Non-pigmented ciliary epithelial cell (primary cell): ENCODE measurements at regions not wholly inside any gene's neighbourhood (a gene's known extent, or its start where the extent isn't known, plus 50 kb on each side); places are given as distances from the start of the nearest gene placed in this dataset.

ENCODE experiments used
- DNase-seq: peaks from one replicate; pipeline ENCODE4 v3.0.0-alpha.2; 2010; ENCODE audit warnings: low read depth

DNA sequence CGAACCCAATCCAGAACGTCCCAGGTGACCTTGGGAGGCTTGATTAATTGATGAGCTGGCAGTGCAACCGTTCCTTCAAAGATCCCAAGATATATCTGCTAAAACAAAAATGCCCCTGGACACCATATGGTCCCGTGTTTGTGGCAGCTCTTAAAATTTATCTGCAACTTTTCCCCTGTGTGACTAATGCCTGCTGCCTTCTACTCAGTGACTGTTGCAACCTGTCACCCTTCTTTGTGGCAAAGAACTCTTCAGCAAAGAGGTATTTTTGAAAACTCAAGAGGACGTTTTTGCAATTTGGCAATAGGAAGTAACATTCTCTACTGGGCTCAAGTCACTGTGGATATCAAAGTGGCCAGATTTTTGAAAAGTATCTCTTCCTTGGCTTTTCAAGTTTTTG is 75.8 kb upstream of the SOD3 start:
- DNase-seq = no peak

DNA sequence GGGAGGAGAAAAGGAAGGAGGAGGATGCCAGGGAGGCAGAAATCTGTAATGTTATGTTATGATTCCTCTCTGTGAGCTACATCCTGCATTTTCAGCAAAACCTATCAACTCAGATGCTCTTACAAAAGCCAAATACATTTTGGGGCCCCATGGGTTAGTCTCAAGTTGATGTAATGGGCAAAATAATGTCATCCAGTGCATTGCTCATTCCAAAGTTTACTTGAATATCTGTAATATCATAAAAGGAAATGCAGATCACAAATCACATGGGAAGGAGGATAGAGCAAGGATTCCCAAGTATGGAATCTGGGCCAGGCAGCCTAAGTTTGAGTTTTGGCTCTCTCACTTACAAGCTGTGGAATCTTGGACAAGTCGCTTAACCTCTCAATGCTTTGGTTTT is 74.9 kb upstream of the SOD3 start:
- no peak for DNase-seq

DNA sequence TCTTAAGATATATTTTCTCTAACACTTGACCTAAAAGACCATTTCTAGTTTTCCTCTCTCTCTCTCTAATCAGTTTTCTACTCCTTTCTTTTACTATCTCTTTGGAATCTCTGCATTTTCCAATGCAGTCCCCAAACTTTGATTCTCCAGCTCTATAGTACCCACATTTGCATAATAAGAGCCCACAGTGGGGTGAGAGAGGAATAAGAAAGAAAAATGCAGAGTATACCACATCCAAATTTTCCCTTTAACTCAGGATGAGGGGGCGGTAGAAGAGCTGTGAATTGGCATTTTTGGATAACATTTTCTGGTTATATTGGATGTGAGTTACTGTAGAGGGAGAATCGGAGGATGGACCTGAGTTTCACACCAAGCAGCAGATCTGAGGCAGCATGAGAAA is 74.4 kb upstream of the SOD3 start:
- DNase-seq = no peak

DNA sequence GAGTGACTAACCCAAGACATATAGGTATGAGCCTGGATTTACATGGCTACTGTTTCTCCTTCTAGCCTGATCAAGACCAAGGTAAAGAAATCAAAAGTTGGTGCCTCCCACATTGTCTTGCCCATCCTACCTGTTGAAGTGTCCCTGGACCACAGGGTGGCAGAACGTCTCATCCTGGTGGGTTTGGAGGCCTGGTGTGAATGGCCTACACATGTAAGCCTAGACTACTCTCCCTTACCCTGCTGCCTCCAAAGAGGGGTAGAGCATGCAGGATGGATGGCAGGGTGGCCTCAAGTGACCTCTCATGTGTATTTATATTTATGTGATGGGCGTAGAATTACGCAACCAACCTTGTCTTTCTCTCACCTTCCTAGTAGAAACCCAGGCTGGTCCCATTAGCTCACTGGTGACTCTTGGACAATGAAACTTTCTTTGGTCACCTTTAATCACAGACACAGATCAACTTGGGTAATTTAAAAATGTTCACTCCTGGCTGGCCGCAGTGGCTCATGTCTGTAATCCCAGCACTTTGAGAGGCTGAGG is 73.3 kb upstream of the SOD3 start:
- no peak for DNase-seq

DNA sequence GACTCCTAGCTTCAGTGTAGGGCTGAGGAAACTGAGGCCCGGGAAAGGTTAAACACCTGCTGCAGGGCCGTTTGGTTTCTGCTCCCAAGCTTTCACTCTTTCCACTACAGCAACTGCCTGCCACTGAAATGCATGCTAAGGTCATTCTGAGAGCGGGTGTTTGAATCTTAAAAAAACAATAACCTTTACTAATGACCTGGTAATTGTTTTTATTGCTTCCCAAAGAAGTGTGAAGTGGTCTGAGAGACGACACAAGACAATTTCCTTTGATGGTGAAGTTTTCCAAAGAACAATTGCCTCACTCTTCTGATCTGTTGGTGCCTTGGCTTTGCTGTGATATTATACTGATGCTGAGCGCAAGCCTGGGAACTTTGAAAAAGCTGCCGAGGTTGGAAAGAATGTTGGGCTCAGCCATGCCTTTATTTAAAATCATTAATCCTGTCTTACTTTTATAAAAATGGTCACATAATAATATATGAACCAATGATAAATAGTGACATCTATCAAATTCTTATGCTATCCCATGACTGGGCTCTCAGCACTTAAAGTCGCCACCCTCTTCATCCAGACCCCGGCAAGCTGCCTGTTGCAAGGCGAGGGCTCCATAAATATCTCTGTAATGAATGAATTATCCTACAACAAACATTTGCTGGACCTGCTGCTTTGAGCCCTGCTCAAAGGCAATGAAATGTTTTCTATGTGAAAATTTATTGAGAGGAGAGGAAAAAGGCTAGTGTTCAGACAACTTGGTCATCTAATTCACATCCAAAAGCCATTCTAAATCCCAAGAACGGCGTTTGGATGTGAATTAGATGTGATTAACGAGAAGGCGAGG is 67.8 kb upstream of the SOD3 start:
- no peak for DNase-seq

DNA sequence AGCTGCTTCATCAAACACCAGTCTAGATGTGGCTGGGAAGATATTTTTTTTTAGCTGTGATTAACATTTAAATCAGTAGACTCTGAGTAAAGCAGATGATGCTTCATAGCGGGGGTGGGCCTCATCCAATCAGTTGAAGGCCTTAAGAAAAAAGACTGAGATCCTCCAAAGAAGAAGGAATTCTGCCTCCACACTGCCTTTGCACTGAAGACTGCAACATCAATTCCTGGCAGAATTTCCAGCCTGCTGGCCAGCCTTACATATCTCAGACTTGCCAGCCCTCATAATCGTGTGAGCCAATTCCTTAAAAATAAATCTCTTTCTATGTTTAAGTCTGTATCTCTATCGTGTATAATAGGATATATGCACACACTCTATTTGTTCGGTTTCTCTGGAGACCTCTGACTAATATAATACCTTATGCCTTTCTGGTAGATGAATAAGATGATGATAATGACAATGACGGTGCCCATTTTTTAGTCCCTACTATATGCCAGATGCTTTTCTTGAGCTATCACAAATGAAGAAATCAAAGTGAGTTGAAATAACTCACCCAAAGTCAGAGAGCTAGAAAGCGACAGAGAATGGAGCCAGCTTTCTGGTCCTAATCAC is 66.1 kb upstream of the SOD3 start:
- no peak for DNase-seq

DNA sequence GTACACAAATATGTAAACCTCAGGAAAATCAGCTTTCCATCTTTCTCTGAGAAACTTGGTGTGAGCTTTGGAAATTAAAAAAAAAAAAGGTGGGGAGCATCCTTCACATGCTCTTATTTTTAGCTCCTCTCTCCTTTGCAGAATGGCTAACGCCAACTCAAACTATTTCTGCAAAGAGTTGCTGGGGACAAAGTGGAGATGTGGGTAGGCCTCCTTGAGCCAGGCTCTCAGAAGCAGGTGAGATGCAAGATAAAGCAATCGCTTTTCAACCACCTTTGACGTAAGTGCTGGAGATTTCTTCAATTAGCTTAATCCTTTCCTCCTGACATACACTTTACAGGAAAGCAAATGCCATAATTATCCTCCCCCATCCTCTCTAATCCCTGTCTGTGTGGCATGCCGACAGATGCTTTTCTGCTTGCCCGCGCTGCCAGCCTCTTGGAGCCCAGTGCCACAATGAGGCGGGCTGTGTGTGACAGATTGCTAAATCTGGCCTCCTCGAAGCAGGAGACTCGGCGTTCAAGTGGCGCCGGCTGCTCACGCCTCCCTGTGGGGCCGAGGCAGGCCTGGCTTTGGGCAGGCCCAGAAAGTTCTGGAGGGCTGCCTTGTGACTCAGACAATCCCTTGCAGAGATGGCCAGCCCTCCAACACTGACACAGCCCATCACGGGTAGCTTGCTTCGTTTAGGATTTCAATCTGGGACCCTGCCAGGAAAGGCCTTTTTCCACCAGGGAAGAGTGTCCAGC is 64.9 kb upstream of the SOD3 start:
- no peak for DNase-seq

DNA sequence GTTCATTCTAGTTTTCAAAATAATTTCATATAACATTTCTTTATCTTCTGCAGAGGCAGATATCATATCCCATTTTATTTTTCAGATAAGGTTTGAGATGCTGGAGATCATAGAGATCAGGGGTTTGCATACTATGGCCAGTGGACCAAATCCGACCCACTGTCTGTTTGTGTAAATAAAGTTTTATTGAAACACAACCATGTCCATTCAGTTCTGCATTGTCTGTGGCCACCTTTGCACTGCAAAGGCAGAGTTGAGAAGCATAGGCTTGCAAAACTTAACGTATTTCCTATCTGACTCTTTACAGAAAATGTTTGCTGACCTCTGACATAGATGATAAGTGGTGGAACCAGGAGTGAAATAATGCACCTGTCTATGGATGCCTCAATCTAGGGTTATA is 63.9 kb upstream of the SOD3 start:
- no peak for DNase-seq

DNA sequence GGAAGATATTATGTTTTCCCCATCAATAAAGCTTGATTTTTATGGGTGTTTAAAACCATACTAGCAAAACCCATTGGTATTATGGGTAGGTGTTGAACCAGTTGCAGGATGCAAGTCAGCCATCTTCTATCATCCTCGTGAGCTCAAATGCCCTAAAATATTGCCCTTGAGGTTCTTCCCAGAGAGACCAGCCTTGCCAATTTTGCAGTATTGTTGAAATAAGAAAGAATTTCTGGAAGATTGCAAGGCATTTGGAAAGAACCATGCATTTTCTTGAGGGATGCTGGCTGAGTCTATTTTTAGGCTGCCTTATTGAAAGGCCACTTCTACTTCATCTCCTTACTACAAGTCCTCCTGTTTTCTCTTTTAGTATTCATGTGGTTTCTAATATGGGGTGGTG is 60.9 kb upstream of the SOD3 start:
- no peak for DNase-seq

DNA sequence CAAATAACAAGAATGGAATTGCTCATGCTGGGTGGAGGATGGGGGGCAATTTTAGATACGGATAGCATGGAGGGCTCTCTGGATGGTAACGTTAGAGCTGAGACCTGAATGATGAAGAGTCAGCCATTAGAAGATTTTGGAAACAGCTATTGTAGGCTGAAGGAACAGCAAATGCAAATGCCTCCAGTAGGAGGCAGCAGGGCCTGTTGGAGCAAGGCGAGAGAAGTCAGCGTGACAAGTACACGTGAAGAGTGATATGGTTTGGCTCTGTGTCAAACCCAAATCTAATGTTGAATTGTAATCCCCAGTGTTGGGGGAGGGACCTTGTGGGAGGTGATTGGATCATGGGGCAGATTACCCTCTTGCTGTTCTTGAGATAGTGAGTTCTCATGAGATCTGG is 59.3 kb upstream of the SOD3 start:
- DNase-seq = no peak

DNA sequence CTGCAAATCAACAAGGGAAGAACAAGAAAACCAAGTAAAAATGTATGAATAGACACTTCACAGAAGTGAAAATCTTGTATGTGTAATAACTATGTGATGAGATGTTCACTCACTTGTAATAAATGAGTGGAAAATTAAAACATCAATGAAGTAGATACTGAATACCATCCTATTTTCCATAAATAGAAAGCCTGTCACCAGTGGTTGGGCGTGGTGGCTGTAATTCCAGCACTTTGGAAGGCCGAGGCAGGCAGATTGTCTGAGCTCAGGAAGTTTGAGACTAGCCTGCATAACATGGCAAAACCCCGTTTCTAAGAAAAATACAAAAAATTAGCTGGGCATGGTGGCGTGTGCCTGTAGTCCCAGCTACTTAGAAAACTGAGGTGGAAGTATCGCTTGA is 53.5 kb upstream of the SOD3 start:
- no peak for DNase-seq

DNA sequence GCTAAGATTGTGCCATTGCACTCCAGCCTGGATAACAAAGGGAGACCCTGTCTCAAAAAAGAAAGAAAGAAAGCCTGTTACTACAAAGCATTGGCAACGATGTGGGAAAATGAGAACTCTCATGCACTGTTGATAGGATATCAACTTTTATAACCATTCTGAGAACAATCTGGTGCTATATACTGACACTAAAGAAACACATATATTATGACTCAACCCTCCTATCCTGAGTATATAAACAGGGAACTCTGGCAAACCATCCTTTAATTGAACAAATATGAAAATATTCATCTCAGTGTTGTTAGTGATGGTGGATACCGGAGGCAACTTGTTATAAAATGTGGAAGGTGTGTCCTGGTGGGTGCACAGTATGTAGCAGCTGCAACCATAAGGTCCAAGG is 53.0 kb upstream of the SOD3 start:
- no peak for DNase-seq

DNA sequence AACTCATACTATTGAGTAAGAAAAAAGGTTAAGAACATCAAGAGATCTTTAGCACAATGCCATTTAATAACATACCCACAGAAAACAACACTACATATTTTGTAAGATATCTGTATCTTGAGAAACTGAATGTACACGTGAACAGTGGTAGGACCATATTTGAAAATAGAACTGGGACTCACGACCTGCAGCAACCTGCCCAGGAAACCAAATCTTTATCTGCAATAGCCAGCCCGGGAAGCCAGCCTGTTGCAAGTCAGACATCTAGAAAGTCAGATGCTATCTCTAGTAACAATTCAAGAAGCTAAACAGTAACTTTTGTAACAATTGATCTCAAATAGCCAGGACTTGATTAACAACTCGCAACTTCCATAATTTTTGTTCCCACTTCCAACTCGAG is 52.6 kb upstream of the SOD3 start:
- DNase-seq = no peak

DNA sequence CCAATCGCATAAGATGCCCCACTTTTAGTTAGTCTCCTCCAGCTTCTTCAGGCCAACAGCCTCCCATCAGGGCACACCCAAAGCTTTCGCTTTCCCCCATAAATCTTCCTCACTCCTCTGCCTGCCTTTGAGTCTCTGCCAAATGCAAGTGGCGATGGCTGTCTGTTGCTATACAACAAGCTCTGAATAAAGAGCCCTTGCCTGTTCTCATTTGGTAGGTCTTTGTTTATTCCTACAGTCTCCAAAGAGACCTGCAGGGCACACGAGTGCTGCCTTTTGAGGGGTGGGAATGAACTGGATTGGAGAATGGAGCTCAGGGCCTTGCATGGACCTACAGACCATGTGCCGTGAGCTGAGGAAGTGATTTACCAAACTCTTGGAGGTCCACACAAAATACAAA is 52.2 kb upstream of the SOD3 start:
- DNase-seq = no peak

DNA sequence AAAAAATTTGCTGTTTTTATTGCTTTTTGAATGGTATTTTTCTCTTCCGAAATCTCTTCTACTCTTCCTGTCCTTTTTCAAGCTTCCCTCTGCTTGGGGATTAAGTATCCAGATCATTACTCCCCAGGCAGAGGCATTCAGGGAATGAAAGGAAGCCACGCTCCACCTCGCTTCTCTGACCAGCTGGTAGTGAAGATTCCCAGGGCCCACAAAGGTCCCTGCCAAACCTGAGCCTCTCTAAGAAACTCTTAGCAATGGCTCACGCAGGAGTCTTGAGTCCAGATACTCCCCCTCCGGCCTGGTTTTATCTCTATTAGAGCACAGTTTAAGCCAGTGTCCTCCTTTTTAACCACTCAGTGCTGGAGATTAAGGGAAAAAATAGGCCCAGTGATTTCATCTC is 51.4 kb upstream of the SOD3 start:
- DNase-seq = no peak

DNA sequence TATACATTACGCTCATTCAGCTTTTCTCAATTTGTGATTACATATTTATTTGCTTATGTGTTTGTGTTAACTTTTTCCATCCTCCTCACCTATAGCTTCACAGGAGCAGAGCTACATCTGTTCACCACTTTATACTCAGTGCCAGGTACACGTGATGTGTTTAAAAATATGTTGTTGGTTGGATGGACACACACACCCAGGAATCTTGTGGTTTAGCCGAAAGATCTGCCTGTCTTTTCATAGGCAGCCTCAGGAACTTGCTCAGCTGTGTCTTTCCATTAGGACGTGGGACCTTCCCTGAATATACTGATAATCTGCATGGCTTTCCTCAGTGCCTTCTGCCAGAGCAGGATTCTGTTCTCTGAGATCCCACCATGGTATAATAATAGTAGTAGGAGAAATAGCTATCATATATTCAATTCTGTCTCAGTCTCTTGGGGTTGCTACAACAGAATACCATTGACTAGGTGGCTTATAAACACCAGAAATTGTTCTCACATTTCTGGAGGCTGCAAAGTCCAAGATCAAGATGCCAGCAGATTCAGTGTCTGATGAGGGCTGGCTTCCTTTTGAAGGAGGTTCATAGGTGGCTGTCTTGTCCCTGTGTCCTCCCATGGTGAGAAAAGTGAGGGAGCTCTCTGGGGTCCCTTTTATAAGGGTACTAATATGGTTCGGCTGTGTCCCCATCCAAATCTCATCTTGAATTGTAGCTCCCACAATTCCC is 50.0 kb upstream of the SOD3 start:
- no peak for DNase-seq
